HG02623 (cell line): ENCODE measurements at regions not wholly inside any gene's neighbourhood (a gene's known extent, or its start where the extent isn't known, plus 50 kb on each side); places are given as distances from the start of the nearest gene placed in this dataset.

Source experiments
- ATAC-seq: cut with Tn5 transposase; IDR thresholded peaks from one replicate; pipeline ENCODE4 v1.9.1; 2021; ENCODE audit warnings: moderate library complexity; ENCODE audit not compliant: unreplicated experiment

DNA sequence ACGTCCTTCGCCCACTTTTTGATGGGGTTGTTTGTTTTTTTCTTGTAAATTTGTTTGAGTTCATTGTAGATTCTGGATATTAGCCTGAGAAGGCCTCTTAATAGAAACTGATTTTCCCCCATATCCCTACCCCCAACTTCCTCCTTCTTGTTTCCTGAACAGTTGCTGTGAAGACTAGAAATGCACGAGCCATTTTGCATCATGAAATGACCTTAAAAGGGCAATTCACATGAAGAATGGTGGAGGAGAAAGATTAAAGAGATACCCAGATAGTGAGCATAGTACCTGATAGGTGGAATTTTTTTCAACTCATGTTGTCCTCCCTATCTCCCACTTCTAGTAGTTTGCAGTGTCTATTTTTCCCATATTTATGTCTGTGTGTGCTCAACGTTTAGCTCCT lies 55.2 kb upstream of the KCNH8 start:
- ATAC-seq, result no peak

DNA sequence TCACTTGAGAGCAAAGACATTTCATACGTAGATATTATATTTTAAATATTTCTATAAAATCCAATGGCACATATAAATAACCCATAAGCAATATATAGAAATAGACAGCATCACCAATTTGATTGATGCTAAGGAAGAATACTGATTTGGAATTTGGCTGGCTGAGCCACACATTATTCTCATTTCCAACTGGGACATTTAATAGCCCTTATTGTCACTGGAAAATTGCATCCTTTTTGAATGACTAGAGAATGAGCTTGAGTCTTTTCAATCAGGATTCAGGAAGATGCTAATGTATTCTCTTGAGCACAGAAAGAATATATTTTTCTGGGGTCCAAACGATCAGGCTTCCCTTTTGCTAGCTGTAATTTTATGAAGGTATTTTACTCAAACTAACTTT lies 70.9 kb upstream of the KCNH8 start:
- ATAC-seq, result no peak

DNA sequence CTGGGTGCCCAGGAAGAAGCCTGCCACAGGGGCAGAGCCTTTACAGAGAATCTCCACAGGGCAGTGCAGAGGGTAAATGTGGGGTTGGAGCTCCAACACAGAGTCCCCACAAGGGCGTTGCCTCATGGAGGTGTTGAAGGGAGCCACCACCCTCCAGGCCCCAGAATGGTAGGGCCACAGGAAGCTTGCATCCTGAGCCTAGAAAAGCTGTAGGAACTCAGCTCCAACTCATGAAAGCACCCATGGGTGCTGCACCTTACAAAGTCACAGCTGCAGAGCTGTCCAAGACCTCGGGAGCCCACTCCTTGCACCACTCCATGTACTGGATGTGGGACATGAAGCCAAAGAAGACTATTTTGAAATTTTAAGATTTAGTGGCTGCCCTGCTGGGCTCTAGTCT lies 73.3 kb upstream of the KCNH8 start:
- ATAC-seq, result no peak

DNA sequence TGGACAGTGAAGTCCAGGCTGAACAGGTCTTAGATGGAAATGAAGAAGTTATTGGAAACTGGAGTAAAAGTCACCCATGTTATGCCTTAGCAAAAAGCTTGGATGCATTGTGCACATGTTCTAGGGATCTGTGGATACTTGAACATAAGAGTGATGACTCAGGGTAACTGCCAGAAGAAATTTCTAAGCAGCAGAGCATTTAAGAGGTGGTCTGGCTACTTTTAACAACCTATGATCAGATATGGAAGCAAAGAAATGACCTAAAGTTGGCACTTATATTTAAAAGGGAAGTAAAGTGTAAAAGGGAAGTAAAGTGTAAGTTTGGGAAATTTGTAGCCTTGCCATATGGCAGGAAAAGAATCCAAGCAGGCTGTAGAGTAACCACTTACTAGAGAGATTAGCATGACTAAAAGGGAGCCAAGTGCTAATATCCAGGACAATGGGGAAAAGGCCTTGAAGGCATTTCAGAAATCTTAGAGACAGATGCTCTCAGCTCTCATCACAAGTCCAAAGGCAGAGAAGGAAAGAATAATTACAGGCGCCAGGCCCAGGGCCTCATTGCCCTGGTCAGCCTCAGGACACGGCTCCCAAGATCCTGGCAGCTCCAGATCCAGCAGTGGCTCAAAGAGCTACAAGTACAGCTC lies 73.9 kb upstream of the KCNH8 start:
- no peak for ATAC-seq

DNA sequence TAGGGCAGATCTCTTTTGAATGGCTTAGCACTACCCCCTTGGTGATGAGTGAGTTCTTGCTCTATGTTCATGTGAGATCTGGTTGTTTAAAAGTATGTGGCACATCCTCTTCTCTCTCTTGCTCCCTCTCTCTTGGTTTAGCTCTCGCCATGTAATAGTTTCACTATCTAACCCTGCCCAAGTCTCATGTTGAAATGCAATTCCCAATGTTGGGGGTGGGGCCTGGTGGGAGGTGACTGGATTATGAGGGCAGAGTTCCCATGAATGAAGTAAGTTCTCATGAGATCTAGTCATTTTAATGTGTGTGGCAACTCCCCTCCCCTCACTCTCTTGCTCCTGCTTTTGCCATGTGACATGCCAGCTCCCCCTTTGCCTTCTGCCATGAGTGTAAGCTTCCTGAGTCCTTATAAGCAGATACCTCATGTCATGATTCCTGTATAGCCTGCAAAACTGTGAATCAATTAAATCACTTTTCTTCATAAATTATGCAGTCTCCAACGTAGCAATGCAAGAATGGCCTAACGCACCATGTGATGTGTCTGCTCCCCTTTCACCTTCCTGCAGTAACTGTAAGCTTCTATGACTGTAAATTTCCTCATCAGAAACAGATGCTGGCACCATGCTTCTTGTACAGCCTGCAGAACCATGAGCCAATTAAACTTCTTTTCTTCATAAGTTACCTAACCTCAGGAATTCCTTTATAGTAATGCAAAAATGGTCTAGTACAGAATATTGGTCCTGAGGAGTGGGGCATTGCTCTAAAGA lies 74.8 kb upstream of the KCNH8 start:
- no peak for ATAC-seq

DNA sequence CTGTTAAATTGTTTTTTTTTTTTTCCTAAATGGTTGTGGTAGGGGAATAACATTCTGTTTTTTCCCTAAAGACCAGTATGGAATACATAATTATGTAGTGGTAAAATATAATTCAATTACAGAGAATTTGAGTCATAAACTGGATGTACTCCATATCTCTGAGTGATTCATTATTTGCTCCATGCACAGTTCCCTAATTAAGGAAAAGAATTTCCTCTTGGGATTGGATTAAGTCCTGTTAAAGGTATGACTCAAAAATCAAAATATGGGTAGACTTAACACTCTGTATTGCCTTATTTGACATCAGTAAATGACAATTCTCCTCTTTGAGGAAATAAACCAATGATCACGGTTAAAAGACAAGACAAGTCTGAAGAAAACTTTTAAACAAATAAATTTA lies 78.0 kb upstream of the KCNH8 start:
- no peak for ATAC-seq

DNA sequence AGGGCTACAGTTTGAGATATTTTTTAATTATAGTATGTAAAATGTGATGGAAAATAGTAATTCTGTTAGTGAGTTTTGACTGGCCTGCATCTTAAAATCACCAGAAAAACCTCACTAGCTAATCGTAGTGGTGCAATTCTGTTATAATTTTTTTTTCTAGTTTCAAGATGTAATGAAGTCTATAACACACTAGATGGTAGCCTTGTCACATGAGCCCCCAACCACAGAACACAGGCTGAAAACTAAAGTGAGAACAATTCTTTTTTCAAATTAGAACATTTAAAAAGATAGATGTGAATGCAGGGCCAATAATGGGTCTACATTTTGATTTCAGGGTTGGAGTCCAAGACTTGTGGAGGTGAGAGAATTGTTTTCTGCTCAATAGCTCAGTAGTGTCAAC lies 83.3 kb upstream of the KCNH8 start:
- ATAC-seq, result no peak

DNA sequence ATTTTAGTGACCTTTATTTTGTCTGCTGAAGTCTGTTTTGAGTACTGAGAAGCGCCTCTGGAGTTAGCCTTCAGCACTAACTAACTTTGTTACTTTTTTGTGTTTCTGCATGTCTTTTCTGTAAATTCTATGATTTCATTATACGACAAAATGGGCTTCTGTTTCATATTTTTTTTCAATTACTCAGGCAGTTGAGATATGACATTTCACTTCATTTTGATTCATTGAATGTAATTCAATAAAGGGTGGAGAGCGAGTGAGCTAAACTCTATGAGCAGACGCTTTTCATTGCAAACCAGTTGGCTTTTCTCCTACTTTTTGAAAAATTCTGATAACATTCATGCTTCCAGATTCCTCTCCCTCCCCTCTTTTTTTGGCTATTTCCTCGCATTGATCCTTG lies 84.4 kb upstream of the KCNH8 start:
- ATAC-seq, result no peak

DNA sequence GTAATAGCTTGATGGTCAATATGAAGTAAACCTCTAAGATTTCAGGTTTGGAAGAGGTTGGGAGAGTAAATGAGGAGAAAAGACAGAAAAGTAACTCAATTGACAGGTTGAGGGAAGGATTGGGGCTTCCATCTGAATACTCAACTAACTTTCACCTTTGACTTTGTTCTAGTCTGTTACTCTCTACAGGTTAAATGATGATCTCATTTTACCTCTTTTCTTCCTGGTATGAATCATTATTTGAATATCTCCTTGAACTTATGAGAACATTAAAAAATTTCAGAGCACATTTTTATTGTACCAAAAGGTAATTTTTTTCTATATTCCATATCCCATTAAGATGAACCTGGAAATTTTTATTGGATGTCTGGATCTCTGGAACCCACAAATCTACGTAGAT lies 87.9 kb upstream of the KCNH8 start:
- no peak for ATAC-seq

DNA sequence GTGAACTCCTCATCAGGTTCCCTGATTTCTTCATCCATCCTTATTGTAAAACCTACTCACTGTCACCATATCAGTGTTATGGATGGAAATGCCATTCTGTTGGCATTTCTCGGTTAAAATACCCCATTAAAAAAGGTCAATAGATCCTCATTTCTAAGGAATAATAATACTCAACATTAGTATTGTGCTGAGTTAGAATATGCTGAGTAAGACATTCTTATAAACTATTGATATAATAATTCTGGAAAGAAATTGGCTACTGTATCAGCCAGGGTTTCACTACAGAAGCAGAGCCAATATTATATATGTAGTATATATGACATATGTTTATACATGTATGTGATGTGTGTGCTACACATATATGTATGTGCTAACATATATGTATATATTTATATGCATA lies 95.4 kb upstream of the KCNH8 start:
- no peak for ATAC-seq

DNA sequence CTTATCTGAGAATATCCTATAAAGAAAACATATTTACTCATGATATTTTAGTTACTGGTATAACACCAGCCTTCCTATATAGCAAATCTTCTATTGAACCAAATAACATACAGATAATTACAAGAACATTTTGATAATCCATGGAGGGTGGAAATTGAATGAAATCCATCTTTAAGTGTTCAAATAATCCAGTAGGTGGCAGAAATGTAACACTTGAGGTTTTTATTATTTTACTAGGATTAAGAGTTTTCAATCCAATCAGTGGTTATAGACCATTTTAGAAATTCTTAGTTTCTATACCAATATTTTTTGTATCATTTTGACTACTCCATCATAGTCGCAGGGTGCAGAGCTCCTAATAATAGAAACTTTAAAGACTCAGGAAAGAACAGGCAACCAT lies 101.9 kb upstream of the KCNH8 start:
- ATAC-seq, result no peak

DNA sequence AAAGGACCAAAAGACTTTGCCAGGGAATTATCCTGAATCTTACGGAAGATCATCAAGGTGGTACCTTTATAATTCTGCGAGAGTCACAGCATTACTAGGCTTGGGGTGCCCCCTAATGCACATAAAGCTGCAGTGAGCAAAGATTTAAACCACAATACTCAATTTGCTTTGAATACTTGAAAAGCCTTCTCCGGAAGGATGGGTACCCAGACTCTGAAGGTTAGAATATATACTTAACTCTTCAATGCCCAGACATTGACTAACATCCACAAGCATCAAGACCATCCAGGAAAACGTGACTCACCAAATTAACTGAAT lies 117.8 kb upstream of the KCNH8 start:
- ATAC-seq, result no peak

DNA sequence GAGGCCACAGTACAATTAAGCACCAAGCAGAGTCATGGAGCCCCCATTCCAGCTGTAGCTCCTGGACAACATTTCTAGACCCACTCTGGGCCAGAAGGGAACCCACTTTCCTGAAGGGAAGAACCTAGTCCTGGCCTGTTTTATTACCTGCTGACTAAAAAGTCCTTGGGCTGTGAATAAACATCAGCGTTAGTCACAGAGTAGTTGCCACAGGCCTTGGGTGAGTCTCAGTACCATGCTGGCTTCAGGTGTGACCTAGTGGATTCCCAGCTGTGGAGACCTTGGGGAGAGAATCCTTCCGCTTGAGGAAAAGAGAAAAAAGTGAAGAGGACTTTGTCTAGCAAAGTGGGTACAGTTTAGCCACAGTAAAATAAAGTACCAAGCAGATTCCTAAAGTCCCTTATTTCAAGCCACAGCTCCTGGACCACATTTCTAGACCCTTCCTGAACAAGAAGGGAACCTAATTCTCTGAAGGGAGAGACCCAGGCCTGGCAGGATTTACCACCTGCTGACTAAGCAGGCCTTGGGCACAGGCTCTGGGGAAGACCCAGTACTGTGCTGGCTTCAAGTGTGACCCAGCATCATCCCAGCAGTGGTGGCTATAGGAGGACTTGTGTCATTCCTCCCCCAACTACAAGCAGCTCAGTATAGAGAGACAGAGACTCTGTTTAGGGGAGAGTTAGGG lies 118.3 kb upstream of the KCNH8 start:
- no peak for ATAC-seq

DNA sequence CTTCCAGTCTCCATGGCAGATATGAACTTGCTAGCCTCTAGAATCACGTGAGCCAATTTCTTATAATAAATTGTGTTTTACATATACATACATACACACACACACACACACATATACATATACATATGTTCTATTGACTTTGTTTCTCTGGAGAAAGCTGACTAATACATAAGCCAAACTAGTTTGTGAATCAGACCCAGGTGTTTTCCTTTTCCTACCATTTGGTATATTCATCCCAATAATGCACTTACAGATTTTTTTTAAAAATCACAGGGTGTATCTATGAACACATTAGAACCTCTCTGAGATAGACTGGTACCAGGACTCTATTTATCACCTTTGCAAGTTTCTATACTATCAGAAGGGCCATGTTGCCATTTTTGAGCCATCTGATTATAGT lies 122.9 kb upstream of the KCNH8 start:
- no peak for ATAC-seq

DNA sequence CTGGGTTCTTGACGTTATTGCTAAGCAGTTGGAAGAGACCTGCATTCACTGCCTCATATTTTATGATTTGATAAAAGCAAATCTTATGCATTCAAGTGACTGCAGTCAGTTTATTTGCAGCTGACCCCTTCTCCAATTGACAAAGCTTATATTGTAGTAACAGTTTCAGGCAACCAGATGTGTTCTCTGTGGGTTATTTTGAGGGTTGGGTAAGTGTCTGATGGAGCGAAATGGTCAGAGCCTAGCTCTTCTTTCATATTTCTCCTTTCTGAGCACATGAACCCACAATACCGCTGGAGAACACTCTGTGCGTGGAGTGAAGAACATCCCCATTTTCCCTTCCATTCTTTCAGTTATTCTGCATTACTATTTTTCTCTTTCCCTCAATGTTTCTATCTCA lies 125.8 kb upstream of the KCNH8 start:
- no peak for ATAC-seq

DNA sequence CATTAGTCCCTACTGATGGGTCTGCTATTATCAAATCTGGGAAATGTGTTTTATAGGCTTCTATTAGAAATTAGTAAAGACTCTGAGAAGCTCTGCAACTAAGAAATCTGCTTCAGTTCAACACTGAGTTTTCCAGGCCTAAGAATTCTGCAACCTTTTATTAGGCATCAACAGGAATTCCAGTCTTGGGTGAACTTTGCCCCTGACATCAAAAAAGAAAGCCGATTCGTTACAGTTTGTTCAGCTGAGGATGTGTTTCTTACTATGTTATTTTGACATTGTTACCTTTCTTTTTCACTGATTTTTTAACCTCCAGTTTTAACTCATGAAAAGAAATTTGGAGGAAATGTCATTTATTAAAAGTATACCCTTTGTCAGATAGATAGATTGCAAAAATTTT lies 131.5 kb upstream of the KCNH8 start:
- no peak for ATAC-seq

DNA sequence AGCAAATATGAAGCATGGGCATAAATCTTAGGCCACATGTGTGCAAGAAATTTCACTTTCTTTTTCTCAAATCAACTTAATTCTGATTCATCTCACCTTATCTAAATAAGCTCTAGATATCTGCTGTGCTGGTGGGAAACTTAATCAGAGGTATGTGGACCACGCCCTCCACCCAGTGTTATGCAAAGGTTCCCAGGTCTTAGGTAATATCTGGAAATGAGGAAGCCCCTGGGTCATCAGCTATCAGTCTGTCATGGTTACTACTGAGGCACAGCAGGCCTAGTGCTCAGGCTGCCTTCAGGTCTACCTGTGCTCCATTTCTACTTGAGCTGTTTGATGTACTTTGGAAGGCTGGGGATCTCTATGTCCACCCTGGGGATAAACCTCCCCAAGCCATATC lies 134.4 kb upstream of the KCNH8 start:
- no peak for ATAC-seq

DNA sequence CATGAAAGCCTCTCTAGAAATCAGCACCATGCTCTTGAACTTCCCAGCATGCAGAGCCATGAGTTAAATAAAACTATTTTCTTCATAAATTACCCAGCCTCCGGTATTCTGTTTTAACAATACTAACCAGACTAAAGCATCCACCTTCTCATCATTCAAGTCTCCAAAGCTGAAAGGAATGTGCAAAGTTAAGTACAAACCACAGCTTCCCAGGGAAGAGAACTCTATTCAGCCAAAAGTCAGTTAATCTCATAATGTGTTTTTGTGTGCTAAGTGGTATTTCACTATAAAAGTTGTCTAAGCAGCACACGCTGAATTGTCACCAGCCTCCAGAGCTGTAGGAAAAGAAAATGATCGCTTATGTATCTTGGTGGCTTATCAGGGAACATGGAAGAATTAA lies 135.5 kb upstream of the KCNH8 start:
- no peak for ATAC-seq

DNA sequence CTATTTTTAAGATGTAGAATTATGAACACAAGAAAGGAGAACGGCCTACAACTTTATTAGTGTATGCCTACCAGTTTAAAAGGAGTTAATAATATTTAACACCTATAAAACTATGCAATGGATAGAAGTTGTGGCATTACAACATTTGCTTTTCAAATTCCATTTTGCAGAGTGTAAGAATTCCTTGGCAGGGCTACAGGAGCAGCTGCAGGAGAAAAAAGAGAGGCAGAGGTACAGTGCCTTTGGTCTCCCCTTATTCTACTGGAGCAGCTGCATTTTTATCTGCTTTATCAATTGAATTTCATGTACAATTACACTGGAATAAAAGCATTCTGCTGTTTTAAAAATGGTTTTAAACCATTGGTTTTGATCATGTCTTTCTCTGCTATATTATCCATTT lies 145.7 kb upstream of the KCNH8 start:
- no peak for ATAC-seq

DNA sequence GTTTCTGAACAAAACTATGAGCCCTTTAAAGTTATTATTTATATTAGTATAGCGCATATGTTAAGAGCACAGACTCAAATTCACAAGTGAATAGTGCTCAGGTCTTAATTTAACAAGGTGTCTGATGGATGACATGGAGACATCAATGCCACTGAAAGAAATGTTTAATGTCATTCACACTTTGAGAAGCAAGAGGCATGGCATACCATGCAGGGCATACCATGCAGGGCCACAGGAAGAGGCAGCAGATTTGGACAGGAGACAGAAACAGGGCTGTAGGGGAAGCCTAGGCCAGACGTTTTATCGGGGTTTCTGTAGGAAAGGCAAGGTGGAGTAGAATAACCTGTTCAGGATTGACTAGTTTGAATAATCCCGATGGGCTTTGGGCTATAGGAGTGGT lies 150.2 kb upstream of the KCNH8 start:
- no peak for ATAC-seq

DNA sequence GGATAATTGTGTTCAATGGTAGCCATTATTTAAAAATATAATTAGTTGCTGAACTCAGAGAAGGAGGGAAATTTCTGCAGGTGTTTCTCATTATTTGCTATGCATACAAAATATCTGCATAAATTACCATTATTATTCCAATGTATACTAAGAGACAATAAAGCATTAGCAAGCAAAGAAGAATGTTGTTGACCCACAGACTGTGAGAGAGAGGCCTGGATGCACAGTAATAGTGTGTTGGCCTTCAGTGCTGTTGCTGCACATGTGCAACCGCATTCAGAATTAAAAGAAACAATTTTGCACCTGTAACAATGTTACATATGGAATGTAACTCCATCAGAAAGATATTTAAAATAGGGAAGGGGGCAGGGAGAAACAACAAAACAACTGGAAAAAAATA lies 155.6 kb upstream of the KCNH8 start:
- no peak for ATAC-seq

DNA sequence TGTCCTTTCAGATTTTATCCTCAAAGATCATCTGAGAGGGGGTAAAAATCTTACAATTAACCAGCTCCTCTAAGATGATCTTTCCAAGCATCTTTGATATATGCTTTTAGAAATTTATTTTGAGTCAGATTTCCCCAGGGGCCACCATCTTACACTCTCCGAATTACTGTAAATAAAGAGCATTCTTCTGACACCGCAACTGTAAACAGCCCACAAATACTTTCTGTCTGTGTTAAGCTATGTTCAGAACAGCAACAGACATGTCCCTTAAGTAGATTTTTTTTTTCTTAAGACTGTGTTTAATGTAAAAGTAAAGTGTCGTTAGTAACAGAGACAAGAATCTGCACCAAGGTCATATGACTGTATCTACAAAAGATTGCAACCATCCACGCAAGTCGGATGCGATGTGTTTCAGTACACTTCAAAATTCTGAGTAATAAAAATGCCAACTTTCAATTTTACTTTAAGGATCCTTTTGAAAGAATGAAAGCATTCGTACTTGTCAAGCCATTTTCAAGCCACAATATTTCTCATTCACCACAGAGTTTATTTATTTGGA lies 159.0 kb upstream of the KCNH8 start:
- ATAC-seq, result no peak
